ENCODE measurements at regions not wholly inside any gene's neighbourhood (a gene's known extent, or its start where the extent isn't known, plus 50 kb on each side); places are given as distances from the start of the nearest gene placed in this dataset.

- H3K36me3 ChIP-seq (ENCODE audit: control insufficient read depth in 2 of 2, insufficient read depth in 2 of 2, low read length in 1 of 2) = no peaks in the 10 kb centered on the region
- no peak overlapping the region for H3K4me3 ChIP-seq (ENCODE audit: low read length in 2 of 2)
- peaks cover 0 to 1% of the 10 kb centered on the region in 2 donors for H3K9me3 ChIP-seq (ENCODE audit: control insufficient read depth in 2 of 2, insufficient read depth in 1 of 2, low read length in 1 of 2)
- WGBS = 86% methylated on average over 3 of the region's 3 CpGs
- no peaks in the 10 kb centered on the region for H3K4me1 ChIP-seq (ENCODE audit: control insufficient read depth in 2 of 2, insufficient read depth in 2 of 2, low read length in 2 of 2)
- no peaks in the 10 kb centered on the region for H3K27me3 ChIP-seq (ENCODE audit: control insufficient read depth in 2 of 2, insufficient read depth in 1 of 2, low read length in 1 of 2)
- no peak overlapping the region for H3K27ac ChIP-seq (ENCODE audit: low read depth in 1 of 2, low read length in 1 of 2)
- no peak for DNase-seq (ENCODE audit: low read depth in 6 of 9, low spot score in 9 of 9)
Observed at GRCh38 chr4:177155454-177155853, 154.2 kb upstream of the NEIL3 start.

DNA sequence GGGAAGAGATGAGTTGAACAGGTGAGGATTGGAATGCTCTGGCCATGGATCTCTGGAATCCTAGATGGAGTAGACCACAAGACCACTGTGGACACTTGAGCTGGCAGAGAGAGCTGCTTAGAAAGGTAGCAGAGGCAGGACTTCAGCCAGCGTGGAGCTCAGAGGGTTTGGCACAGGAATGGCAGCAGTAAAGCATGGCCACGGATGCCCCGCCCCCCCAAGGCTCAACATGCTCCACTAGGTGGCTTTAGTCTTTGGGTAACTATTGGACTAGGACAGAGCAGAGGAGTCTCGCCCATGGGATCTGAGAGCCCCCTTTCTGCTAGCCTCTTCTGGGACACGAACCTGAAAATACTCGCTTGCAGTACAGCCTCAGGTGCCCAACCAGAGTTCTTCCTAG is 150.1 kb upstream of the NEIL3 start:
- WGBS = 78% methylated on average over 6 of the region's 6 CpGs
- Histone ChIP-seq H3K4me1 (ENCODE audit: control insufficient read depth in 2 of 2, insufficient read depth in 2 of 2, low read length in 2 of 2) (no peaks in the 10 kb centered on the region), H3K4me3 (ENCODE audit: low read length in 2 of 2) (no peak overlapping the region), H3K36me3 (ENCODE audit: control insufficient read depth in 2 of 2, insufficient read depth in 2 of 2, low read length in 1 of 2) (no peaks in the 10 kb centered on the region), H3K9me3 (ENCODE audit: control insufficient read depth in 2 of 2, insufficient read depth in 1 of 2, low read length in 1 of 2) (no peaks in the 10 kb centered on the region), H3K27ac (ENCODE audit: low read depth in 1 of 2, low read length in 1 of 2) (no peak overlapping the region), H3K27me3 (ENCODE audit: control insufficient read depth in 2 of 2, insufficient read depth in 1 of 2, low read length in 1 of 2) (no peaks in the 10 kb centered on the region)
- no peak for DNase-seq (ENCODE audit: low read depth in 6 of 9, low spot score in 9 of 9)

DNA sequence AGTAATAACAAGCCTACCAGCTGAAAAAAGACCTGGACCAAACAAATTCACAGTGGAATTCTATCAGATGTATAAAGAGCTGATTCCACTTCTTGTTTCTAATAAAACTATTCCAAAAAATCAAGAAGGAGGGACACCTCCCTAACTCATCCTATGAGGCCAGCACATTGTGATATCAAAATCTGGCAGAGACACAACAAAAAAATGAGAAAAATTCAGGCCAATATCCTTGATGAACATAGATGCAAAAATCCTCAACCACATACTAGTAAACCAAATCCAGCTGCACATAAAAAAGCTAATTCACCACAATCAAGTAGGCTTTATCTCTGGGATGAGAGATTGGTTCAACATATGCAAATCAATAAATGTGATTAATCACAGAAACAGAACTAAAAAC is 147.9 kb upstream of the NEIL3 start:
- H3K27me3 ChIP-seq (ENCODE audit: control insufficient read depth in 2 of 2, insufficient read depth in 1 of 2, low read length in 1 of 2) = no peaks in the 10 kb centered on the region
- H3K9me3 ChIP-seq (ENCODE audit: control insufficient read depth in 2 of 2, insufficient read depth in 1 of 2, low read length in 1 of 2) = no peaks in the 10 kb centered on the region
- no peak overlapping the region for H3K27ac ChIP-seq (ENCODE audit: low read depth in 1 of 2, low read length in 1 of 2)
- no peaks in the 10 kb centered on the region for H3K36me3 ChIP-seq (ENCODE audit: control insufficient read depth in 2 of 2, insufficient read depth in 2 of 2, low read length in 1 of 2)
- DNase-seq (ENCODE audit: low read depth in 6 of 9, low spot score in 9 of 9) = no peak
- H3K4me3 ChIP-seq (ENCODE audit: low read length in 2 of 2) = no peak overlapping the region
- no peaks in the 10 kb centered on the region for H3K4me1 ChIP-seq (ENCODE audit: control insufficient read depth in 2 of 2, insufficient read depth in 2 of 2, low read length in 2 of 2)

DNA sequence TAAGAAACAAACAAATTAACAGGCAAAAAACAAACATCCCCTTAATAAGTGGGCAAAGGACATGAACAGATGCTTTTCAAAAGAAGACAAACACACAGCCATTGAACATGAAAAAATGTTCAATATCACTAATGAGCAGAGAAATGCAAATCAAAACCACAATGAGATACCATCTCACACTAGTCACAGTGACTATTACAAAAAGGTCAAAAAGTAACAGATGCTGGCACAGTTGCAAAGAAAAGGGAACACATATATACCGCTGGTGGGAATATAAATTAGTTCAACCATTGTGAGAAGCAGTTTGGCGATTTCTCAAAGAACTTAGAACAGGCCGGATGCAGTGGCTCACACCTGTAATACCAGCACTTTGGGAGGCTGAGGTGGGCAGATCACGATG is 146.1 kb upstream of the NEIL3 start:
- Histone ChIP-seq H3K27me3 (ENCODE audit: control insufficient read depth in 2 of 2, insufficient read depth in 1 of 2, low read length in 1 of 2) (no peaks in the 10 kb centered on the region), H3K9me3 (ENCODE audit: control insufficient read depth in 2 of 2, insufficient read depth in 1 of 2, low read length in 1 of 2) (no peaks in the 10 kb centered on the region), H3K4me3 (ENCODE audit: low read length in 2 of 2) (no peak overlapping the region), H3K36me3 (ENCODE audit: control insufficient read depth in 2 of 2, insufficient read depth in 2 of 2, low read length in 1 of 2) (no peaks in the 10 kb centered on the region), H3K4me1 (ENCODE audit: control insufficient read depth in 2 of 2, insufficient read depth in 2 of 2, low read length in 2 of 2) (no peaks in the 10 kb centered on the region), H3K27ac (ENCODE audit: low read depth in 1 of 2, low read length in 1 of 2) (no peak overlapping the region)
- WGBS = 89% methylated on average over 4 of the region's 4 CpGs
- DNase-seq (ENCODE audit: low read depth in 6 of 9, low spot score in 9 of 9) = no peak

- DNase-seq (ENCODE audit: low read depth in 6 of 9, low spot score in 9 of 9) = no peak
- 91% methylated on average over 5 of the region's 5 CpGs for WGBS
Observed at GRCh38 chr4:177171588-177171987, 138.1 kb upstream of the NEIL3 start.

GRCh38 chr4:177175473-177175872 is 134.2 kb upstream of the NEIL3 start:
- no peak overlapping the region for H3K27ac ChIP-seq (ENCODE audit: low read depth in 1 of 2, low read length in 1 of 2)
- H3K27me3 ChIP-seq (ENCODE audit: control insufficient read depth in 2 of 2, insufficient read depth in 1 of 2, low read length in 1 of 2) = no peaks in the 10 kb centered on the region
- no peaks in the 10 kb centered on the region for H3K4me1 ChIP-seq (ENCODE audit: control insufficient read depth in 2 of 2, insufficient read depth in 2 of 2, low read length in 2 of 2)
- no peak for DNase-seq (ENCODE audit: low read depth in 6 of 9, low spot score in 9 of 9)
- no peak overlapping the region for H3K4me3 ChIP-seq (ENCODE audit: low read length in 2 of 2)
- WGBS = 93% methylated on average over 3 of the region's 3 CpGs
- no peaks in the 10 kb centered on the region for H3K36me3 ChIP-seq (ENCODE audit: control insufficient read depth in 2 of 2, insufficient read depth in 2 of 2, low read length in 1 of 2)
- H3K9me3 ChIP-seq (ENCODE audit: control insufficient read depth in 2 of 2, insufficient read depth in 1 of 2, low read length in 1 of 2) = no peaks in the 10 kb centered on the region

More at GRCh38 chr4:177171588-177171987, 138.1 kb upstream of the NEIL3 start:
- H3K27me3 ChIP-seq (ENCODE audit: control insufficient read depth in 2 of 2, insufficient read depth in 1 of 2, low read length in 1 of 2) = no peaks in the 10 kb centered on the region
- no peak overlapping the region for H3K4me3 ChIP-seq (ENCODE audit: low read length in 2 of 2)
- H3K27ac ChIP-seq (ENCODE audit: low read depth in 1 of 2, low read length in 1 of 2) = no peak overlapping the region
- H3K4me1 ChIP-seq (ENCODE audit: control insufficient read depth in 2 of 2, insufficient read depth in 2 of 2, low read length in 2 of 2) = no peaks in the 10 kb centered on the region
- H3K9me3 ChIP-seq (ENCODE audit: control insufficient read depth in 2 of 2, insufficient read depth in 1 of 2, low read length in 1 of 2) = no peaks in the 10 kb centered on the region
- H3K36me3 ChIP-seq (ENCODE audit: control insufficient read depth in 2 of 2, insufficient read depth in 2 of 2, low read length in 1 of 2) = no peaks in the 10 kb centered on the region

DNA sequence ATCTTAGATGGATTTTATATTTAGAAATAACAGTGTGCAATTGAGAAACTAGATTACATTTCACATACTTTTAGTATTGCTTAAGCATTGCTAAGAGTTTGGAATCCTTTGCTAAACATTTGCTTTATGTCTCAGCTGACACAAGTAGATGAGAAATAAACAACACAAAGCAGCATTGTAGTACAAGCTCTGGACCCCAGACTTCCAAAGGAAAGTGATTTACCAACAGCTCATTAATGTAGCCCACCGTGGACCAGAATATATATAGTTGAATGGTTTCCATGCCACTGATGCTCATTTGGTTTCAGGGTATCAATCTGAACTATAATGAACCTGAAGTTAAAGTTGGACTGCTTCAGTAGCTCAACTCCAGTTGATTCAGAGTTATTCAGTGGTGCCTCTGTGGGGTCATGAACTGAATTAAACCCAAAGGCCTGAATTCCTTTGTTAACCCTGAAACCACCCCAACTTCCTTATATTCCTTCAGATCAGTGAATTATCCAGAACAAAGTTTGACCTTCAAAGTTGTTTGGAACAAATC is 132.1 kb upstream of the NEIL3 start:
- H3K9me3 ChIP-seq (ENCODE audit: control insufficient read depth in 2 of 2, insufficient read depth in 1 of 2, low read length in 1 of 2) = no peaks in the 10 kb centered on the region
- no peaks in the 10 kb centered on the region for H3K27me3 ChIP-seq (ENCODE audit: control insufficient read depth in 2 of 2, insufficient read depth in 1 of 2, low read length in 1 of 2)
- H3K27ac ChIP-seq (ENCODE audit: low read depth in 1 of 2, low read length in 1 of 2) = no peak overlapping the region
- WGBS = 84% methylated on average over 1 of the region's 1 CpG
- H3K4me1 ChIP-seq (ENCODE audit: control insufficient read depth in 2 of 2, insufficient read depth in 2 of 2, low read length in 2 of 2) = no peaks in the 10 kb centered on the region
- H3K36me3 ChIP-seq (ENCODE audit: control insufficient read depth in 2 of 2, insufficient read depth in 2 of 2, low read length in 1 of 2) = no peaks in the 10 kb centered on the region
- no peak overlapping the region for H3K4me3 ChIP-seq (ENCODE audit: low read length in 2 of 2)
- no peak for DNase-seq (ENCODE audit: low read depth in 6 of 9, low spot score in 9 of 9)

DNA sequence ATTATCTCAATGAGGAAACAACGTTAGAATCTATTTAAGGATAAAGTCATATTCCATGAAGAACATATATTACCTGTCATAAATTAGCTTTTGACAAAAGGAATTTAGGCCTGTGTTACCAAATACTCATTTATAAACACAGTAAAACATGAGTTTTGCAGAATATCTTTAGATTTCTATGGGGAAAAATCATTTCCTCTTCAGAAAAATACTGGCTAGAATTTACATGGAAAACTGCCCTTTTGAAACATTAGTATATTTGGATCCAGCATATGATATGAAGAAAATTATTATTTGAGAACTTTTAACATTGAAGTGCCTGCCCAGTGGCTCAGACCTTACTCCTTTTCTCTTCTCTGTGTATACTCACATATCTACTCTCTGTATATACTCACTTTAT is 131.4 kb upstream of the NEIL3 start:
- no peak for DNase-seq (ENCODE audit: low read depth in 6 of 9, low spot score in 9 of 9)
- Histone ChIP-seq H3K4me1 (ENCODE audit: control insufficient read depth in 2 of 2, insufficient read depth in 2 of 2, low read length in 2 of 2) (no peaks in the 10 kb centered on the region), H3K27ac (ENCODE audit: low read depth in 1 of 2, low read length in 1 of 2) (no peak overlapping the region), H3K9me3 (ENCODE audit: control insufficient read depth in 2 of 2, insufficient read depth in 1 of 2, low read length in 1 of 2) (no peaks in the 10 kb centered on the region), H3K4me3 (ENCODE audit: low read length in 2 of 2) (no peak overlapping the region), H3K27me3 (ENCODE audit: control insufficient read depth in 2 of 2, insufficient read depth in 1 of 2, low read length in 1 of 2) (no peaks in the 10 kb centered on the region), H3K36me3 (ENCODE audit: control insufficient read depth in 2 of 2, insufficient read depth in 2 of 2, low read length in 1 of 2) (no peaks in the 10 kb centered on the region)
- WGBS = 80% methylated on average over 1 of the region's 1 CpG

DNA sequence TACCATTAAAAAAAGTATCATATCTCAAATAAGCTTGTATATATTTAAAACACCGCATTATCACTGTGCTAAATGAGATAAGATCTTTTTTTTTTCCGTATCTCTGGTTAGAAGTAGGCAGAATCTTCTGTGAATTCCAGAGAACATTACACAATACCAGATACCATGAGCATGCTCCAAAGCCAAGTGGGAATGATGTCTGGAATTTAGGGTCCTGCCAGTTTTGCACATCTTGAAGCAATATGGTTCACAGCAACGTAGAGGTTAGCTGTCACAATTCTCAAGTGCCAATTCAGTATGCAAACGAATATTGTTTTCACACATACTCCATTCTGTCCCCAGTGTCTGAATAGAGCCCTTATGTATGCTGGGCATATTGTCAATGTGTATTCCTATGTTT is 127.5 kb upstream of the NEIL3 start:
- Histone ChIP-seq H3K36me3 (ENCODE audit: control insufficient read depth in 2 of 2, insufficient read depth in 2 of 2, low read length in 1 of 2) (no peaks in the 10 kb centered on the region), H3K27ac (ENCODE audit: low read depth in 1 of 2, low read length in 1 of 2) (no peak overlapping the region), H3K4me1 (ENCODE audit: control insufficient read depth in 2 of 2, insufficient read depth in 2 of 2, low read length in 2 of 2) (no peaks in the 10 kb centered on the region), H3K4me3 (ENCODE audit: low read length in 2 of 2) (no peak overlapping the region), H3K9me3 (ENCODE audit: control insufficient read depth in 2 of 2, insufficient read depth in 1 of 2, low read length in 1 of 2) (no peaks in the 10 kb centered on the region), H3K27me3 (ENCODE audit: control insufficient read depth in 2 of 2, insufficient read depth in 1 of 2, low read length in 1 of 2) (no peaks in the 10 kb centered on the region)
- DNase-seq (ENCODE audit: low read depth in 6 of 9, low spot score in 9 of 9) = no peak
- 92% methylated on average over 4 of the region's 4 CpGs for WGBS

DNA sequence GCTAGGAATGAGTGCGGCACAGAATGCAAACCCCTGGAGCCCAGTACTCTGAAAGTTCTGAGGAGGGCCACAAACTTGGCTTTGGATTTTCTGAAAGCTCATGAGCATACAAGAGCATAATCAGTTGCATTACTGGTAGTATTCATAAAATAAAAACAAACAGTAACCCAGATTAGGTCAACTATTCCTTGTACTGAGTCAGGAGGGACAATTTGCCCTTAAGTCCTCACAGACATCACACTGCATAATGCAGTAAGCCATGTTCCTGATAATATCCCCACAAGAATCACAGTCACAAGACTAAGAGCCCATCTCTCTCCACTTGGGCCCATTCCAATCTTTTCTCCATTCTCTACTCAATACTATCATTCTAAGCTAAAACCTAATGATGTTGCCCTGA is 126.9 kb upstream of the NEIL3 start:
- Histone ChIP-seq H3K4me3 (ENCODE audit: low read length in 2 of 2) (no peak overlapping the region), H3K9me3 (ENCODE audit: control insufficient read depth in 2 of 2, insufficient read depth in 1 of 2, low read length in 1 of 2) (no peaks in the 10 kb centered on the region), H3K4me1 (ENCODE audit: control insufficient read depth in 2 of 2, insufficient read depth in 2 of 2, low read length in 2 of 2) (no peaks in the 10 kb centered on the region), H3K36me3 (ENCODE audit: control insufficient read depth in 2 of 2, insufficient read depth in 2 of 2, low read length in 1 of 2) (no peaks in the 10 kb centered on the region), H3K27me3 (ENCODE audit: control insufficient read depth in 2 of 2, insufficient read depth in 1 of 2, low read length in 1 of 2) (no peaks in the 10 kb centered on the region), H3K27ac (ENCODE audit: low read depth in 1 of 2, low read length in 1 of 2) (no peak overlapping the region)
- 96% methylated on average over 1 of the region's 1 CpG for WGBS
- no peak for DNase-seq (ENCODE audit: low read depth in 6 of 9, low spot score in 9 of 9)
